ENCODE measurements at regions not wholly inside any gene's neighbourhood (a gene's known extent, or its start where the extent isn't known, plus 50 kb on each side); places are given as distances from the start of the nearest gene placed in this dataset.
"Not testable (repeated sequence)": the region's sequence is repeated elsewhere in the genome, so short reads cannot be mapped to it uniquely, and the experiment has no call there.

GRCh38 chr10:105769248-105770184, 1128.4 kb downstream of the SORCS3 start:
- no peak for DNase-seq

DNA sequence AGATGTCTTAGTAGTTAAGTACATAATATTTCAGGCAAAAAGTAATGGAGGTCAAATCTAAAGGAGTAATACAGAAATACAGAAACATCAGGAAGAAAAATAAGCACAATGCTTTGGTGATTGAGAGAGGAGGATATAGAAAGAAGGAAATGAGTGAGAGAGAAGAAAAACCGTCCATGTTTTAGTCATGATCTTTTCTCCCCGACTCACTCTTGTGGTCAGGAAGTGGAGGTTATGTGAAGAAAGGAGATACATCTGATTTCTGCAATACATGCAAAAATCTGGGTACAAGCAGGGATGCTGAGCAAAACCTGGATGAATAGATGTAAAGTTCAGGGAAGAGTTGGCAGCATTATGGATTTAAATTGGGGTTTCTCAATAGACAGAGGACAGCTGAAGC, 1122.5 kb downstream of the SORCS3 start:
- no peak for DNase-seq

- DNase-seq = no peak
Measured at GRCh38 chr10:105761576-105762260, 1120.6 kb downstream of the SORCS3 start.

DNA sequence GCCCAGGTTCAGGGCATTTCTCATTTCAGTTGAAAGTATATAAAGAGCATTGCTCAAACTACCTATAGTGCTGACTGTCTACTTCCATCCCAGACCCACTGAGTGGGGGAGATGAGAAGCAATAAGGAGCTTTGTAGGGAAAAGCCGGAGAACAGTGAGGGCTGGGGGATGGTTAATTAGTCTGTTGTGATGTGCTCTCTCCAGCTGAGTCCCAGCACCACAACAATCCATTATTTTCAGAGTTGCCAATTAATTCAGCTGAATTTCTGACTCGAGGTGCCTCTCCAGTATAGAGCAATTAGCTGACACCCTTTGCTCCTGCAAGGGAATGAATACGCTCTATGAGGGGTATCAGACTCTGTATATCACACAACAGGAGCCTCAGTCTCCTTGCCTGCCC, 1118.6 kb downstream of the SORCS3 start:
- DNase-seq = no peak

- no peak for DNase-seq
Measured at GRCh38 chr10:105758209-105758998, 1117.3 kb downstream of the SORCS3 start.

- no peak for DNase-seq
Measured at GRCh38 chr10:105757302-105757701, 1116.2 kb downstream of the SORCS3 start.

DNA sequence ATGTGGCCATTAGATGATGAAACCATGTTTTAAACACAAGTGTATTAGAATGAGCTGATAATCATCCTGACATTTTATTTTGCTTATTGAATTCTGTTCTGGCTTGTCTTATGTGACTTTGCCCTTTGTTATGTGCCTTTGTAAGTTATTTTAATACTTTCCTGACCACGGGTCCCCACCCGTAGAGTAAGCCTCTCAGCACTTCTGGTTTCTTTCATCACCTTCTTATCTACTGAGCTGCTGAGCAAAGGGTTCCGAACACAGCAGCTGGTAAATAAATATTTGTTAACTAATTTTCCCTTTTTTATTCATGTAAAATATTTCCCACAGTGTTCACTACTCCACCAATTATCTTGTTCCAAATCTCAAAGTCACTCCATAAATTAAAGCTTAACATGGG, 1115.3 kb downstream of the SORCS3 start:
- DNase-seq = no peak

GRCh38 chr10:105751688-105752087, 1110.6 kb downstream of the SORCS3 start:
- DNase-seq = no peak

GRCh38 chr10:105745596-105746148, 1104.6 kb downstream of the SORCS3 start:
- peak; percentile 40 to 71 for DNase-seq

DNA sequence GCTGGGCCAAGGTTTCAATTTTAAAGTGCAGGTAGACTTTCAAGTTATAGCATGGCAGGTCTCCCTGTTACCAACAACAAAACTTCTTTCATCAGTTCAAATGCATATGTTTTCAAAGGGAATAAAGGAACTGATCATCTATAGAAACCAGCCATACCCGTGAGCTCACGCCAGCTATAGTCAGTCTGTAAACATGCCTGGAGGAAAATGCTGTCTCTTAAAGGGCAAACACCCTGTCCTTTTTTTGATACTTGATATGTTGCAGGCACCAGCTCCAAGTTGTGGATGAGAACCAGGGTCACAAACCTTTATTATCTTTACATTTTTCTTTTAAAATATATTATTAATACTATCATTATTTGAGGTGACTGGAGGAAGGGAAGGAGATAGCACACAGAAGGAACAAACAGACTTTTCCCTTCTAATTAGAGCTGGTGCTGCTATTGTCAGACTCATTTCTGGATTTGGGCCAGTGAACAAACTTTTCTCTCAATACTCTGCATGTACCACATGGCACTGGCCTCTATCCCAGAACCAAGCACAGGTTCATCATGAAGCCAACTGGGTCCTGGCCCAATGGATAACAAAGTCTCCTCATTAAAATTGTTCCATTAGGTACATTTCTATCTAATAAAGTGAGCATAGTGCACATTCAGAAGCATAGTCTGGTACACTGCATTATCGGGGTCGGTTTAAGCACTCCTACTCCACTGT, 1102.4 kb downstream of the SORCS3 start:
- DNase-seq = peak; percentile 54 to 76

DNA sequence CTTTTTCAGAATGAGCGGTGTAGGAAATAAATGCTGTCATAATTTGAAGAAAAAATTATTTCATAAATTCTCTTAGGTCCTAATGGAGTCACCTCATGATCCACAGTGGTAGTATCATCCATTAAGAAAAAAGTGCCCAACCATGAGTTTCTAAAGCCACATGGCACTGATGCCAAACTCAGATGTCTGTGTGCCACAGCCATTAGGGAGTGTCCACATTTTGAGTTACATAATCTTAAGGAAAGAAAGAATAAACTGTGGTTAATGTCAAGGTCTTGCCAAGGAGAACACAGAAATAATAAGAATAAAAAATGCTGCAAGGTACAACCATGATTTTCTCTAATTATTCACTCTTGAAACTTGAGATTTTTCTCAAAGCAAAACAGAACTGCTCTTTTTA, 1101.8 kb downstream of the SORCS3 start:
- DNase-seq = no peak

- DNase-seq = peak in 1 of 2 experiments; percentile 52
Measured at GRCh38 chr10:105742184-105742583, 1101.1 kb downstream of the SORCS3 start.

GRCh38 chr10:105734479-105734878, 1093.4 kb downstream of the SORCS3 start:
- DNase-seq = no peak

DNA sequence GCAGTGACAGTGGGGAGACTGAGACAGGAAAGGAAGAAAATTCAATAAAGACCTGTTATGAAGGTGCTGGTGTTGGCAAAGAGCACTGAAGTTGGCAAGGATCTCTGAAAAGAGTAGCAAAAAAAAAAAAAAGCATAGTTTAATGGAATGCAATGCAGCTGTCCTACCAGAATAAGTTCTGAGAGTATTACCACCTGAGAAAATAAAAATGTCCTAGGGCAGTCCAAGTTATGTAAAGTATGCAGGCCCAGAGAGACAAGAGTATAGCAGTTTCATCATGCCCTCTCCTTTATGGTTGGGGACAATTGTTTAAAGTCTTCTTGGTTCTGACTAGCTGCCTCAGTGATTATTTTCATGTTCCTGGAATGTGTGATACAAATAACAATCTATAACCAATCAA, 1092.8 kb downstream of the SORCS3 start:
- DNase-seq = no peak

DNA sequence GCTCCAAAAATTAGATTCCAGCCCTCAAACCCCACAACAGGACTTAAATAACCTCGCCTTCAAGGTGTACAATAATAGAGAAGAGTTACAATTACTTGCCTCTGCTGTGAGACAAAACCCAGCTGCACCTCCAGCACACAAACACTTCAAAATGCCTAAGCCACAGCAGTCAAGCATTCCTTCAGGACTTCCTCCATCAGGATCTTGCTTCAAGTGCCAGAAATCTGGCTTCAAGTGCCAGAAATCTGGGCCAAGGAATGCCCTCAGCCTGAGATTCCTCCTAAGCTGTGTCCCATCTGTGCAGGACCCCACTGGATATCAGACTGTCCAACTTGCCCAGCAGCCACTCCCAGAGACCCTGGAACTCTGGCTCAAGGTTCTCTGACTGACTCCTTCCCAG, 1088.3 kb downstream of the SORCS3 start:
- DNase-seq = peak in 1 of 2 experiments; percentile 38

DNA sequence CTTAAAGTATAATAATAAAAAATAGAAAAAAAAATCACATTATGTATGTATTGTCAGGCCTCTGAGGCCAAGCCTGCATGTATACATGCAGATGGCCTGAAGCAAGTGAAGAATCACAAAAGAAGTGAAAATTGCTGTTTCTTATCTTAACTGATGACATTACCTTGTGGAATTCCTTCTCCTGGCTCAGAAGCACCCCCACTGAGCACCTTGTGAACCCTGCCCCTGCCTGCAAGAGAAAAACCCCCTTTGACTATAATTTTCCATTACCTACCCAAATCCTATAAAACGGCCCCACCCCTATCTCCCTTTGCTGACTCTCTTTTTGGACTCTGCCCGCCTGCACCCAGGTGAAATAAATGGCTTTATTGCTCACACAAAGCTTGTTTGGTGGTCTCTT, 1086.5 kb downstream of the SORCS3 start:
- not testable (repeated sequence) for DNase-seq

DNA sequence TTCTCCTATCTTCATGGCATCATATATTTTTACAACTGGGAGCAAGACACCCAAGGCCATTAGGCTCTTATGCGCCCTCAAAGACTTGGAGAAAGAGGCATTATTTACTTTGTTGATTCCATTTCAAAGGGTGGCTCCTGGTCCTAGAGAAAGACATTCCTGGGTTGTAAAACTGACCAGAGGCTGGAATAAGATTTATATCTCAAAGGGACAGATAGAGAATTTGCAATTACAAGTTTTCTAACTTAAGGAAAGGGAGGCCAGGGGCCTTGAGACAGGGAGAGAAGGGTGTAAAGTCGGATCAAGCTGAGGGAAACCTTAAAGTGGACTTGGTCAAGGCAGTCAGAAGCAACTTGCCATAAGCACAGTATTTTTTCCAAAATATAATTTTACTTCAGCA, 1086.0 kb downstream of the SORCS3 start:
- DNase-seq = no peak

- no peak for DNase-seq
Measured at GRCh38 chr10:105726149-105726548, 1085.1 kb downstream of the SORCS3 start.

DNA sequence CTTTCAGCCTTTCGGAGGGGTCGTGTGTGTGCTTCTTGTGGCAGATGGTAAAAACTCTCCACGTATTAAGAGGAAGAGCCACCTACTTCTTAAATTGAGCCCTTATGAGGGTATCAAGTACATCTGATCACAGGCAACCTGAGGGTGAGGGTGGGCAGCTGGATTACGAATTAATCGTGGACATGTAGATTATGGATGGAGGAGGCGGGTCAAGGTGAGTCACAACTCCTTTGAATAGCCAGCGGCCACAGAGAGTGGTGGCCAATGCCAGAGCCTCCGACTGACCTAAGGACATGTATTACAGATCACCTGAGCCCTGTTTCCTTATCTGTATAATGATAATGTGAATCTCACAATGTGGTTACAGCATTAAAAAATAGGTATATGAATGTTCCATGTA, 1083.9 kb downstream of the SORCS3 start:
- no peak for DNase-seq

- DNase-seq = no peak
Measured at GRCh38 chr10:105718207-105718995, 1077.3 kb downstream of the SORCS3 start.

DNA sequence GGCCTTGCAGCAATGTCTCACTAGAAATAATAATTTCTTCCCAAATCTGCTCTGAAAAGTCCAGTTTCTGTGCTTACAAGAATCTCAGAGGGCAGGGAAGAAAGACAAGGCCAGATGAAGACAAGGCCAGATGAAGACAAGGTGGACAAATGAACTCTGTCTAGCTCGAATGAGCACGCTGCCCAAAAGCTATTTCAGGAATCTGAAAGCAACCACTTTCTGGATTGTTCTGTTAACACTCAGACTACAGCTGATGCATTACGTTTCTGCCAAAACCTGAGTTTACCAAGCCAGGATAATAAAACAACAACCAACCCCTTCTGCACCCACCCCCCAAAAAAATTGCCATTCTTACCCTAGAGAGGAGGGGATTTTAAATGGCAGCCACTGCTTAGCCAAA, 1073.6 kb downstream of the SORCS3 start:
- DNase-seq = no peak

All from NCI-H446 (cell line).